NCI-H1694 treated with DMSO at 0.1 percent for 48 hours (cell line): ENCODE measurements at regions not wholly inside any gene's neighbourhood (a gene's known extent, or its start where the extent isn't known, plus 50 kb on each side); places are given as distances from the start of the nearest gene placed in this dataset.
"Not testable (repeated sequence)": the region's sequence is repeated elsewhere in the genome, so short reads cannot be mapped to it uniquely, and the experiment has no call there.

Experiments used
- DNase-seq: peaks from one replicate; lab custom pipeline; 2025; lab: John Stamatoyannopoulos, UW

GRCh38 chr2:150669492-150669891 is 182.0 kb upstream of the RND3 start:
- DNase-seq, result no peak

- DNase-seq, result not testable (repeated sequence)
Observed at GRCh38 chr2:150667039-150667438, 179.6 kb upstream of the RND3 start.

- DNase-seq, result no peak
Observed at GRCh38 chr2:150663143-150663542, 175.7 kb upstream of the RND3 start.

GRCh38 chr2:150656002-150656401 is 168.5 kb upstream of the RND3 start:
- no peak for DNase-seq

GRCh38 chr2:150653351-150653750 is 165.9 kb upstream of the RND3 start:
- DNase-seq, result no peak

- no peak for DNase-seq
Observed at GRCh38 chr2:150647943-150648342, 160.5 kb upstream of the RND3 start.

GRCh38 chr2:150646746-150647145 is 159.3 kb upstream of the RND3 start:
- no peak for DNase-seq

GRCh38 chr2:150644298-150645067 is 157.0 kb upstream of the RND3 start:
- DNase-seq, result no peak

GRCh38 chr2:150643114-150643725 is 155.8 kb upstream of the RND3 start:
- DNase-seq, result no peak

GRCh38 chr2:150640039-150640438 is 152.6 kb upstream of the RND3 start:
- DNase-seq, result no peak

- no peak for DNase-seq
Observed at GRCh38 chr2:150639383-150639782, 151.9 kb upstream of the RND3 start.

GRCh38 chr2:150631236-150631821 is 143.9 kb upstream of the RND3 start:
- no peak for DNase-seq

- no peak for DNase-seq
Observed at GRCh38 chr2:150630587-150631235, 143.2 kb upstream of the RND3 start.

- DNase-seq, result no peak
Observed at GRCh38 chr2:150627526-150627925, 140.1 kb upstream of the RND3 start.

GRCh38 chr2:150626934-150627411 is 139.5 kb upstream of the RND3 start:
- DNase-seq, result no peak

- no peak for DNase-seq
Observed at GRCh38 chr2:150625741-150626140, 138.3 kb upstream of the RND3 start.

GRCh38 chr2:150625303-150625702 is 137.8 kb upstream of the RND3 start:
- DNase-seq, result no peak

GRCh38 chr2:150624001-150624401 is 136.5 kb upstream of the RND3 start:
- peak; percentile 14 for DNase-seq

- DNase-seq, result no peak
Observed at GRCh38 chr2:150621526-150622213, 134.2 kb upstream of the RND3 start.

GRCh38 chr2:150620855-150621254 is 133.4 kb upstream of the RND3 start:
- DNase-seq, result no peak

GRCh38 chr2:150620416-150620815 is 132.9 kb upstream of the RND3 start:
- no peak for DNase-seq
